Esophagus squamous epithelium (tissue), 5 donors: ENCODE measurements at regions not wholly inside any gene's neighbourhood (a gene's known extent, or its start where the extent isn't known, plus 50 kb on each side); places are given as distances from the start of the nearest gene placed in this dataset.

Experiments used
- DNase-seq: peaks from one replicate; lab custom pipeline; 2025; lab: John Stamatoyannopoulos, UW
- H3K27ac ChIP-seq, 4 donors: fragments of 200-600 bp; sonication (generic); one replicate each; pipeline ENCODE4 v1.5.1; 2016 to 2019; ENCODE audit warnings: mild to moderate bottlenecking in 1 of 4
- H3K27me3 ChIP-seq, 4 donors: fragments of 200-600 bp; sonication (generic); 1 replicate in 3 of 4; 2 replicates in 1 of 4; pipeline versions ENCODE4 v1.5.1 to v1.6.0; 2017 to 2021; ENCODE audit warnings: antibody characterized with exemption in 1 of 4
- H3K36me3 ChIP-seq, 3 donors: fragments of 200-600 bp; sonication (generic); one replicate each; pipeline ENCODE4 v1.5.1; 2016 to 2019
- H3K4me1 ChIP-seq, 3 donors: fragments of 200-600 bp; sonication (generic); one replicate each; pipeline ENCODE4 v1.5.1; 2017 to 2019
- H3K4me3 ChIP-seq, 4 donors: fragments of 200-600 bp; sonication (generic); 1 replicate in 3 of 4; 2 replicates in 1 of 4; pipeline ENCODE4 v1.5.1; 2016 to 2019; ENCODE audit warnings: mild to moderate bottlenecking in 2 of 4, moderate library complexity in 1 of 4
- H3K9me3 ChIP-seq, 3 donors: fragments of 200-600 bp; sonication (generic); one replicate each; pipeline ENCODE4 v1.5.1; 2016 to 2019
- POLR2A ChIP-seq, 4 donors: fragments of 450-650 bp; IDR thresholded peaks; one replicate each; pipeline ENCODE4 v1.6.1; 2017; ENCODE audit warnings: antibody characterized with exemption in 4 of 4, mild to moderate bottlenecking in 4 of 4, moderate library complexity in 3 of 4
- WGBS, 2 donors: methylation state at CpG; one replicate each; pipeline ENCODE4 v1.1.5; 2018; 5-methylcytosine and 5-hydroxymethylcytosine counted together
- intact Hi-C: fragments of 100-400 bp; cut with DNase I; formaldehyde crosslinking; loops from one replicate; pipeline ENCODE4 v1.15.0; 2022
- TF ChIP-seq, protein P1 (sequence below), 6 experiments: fragments of 450-650 bp in 4 of 6; fragments of 200-600 bp in 2 of 6; sonication (generic) in 2 of 6; IDR thresholded peaks; one replicate each; pipeline ENCODE4 v1.5.1; 2016 to 2019; ENCODE audit warnings: antibody characterized with exemption in 6 of 6, mild to moderate bottlenecking in 4 of 6, moderate library complexity in 4 of 6
- donor health status: DM: yes; HTN: yes; CAD: no.

DNA sequence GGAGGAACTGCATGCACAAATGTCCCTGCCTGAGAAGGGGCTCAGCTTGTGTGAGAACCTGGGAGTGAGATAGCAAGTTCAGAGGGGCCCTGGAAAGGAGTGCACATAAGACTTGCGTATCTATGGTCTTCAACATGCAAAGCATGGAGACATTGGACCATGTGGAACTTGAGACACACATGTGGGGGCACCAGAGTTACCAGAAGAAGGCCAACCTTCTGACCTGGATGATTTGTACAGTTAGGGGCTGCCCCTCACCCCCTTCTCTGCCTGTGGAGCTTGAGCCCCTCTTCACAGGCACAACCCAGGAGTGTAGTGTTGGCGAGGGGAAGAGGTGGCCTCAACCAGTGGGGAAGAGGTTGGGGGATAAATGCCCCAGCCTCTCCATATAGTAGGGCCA, 165.0 kb upstream of the ARL4C start:
- Histone ChIP-seq H3K4me1 (no peaks in the 10 kb centered on the region), H3K9me3 (peaks cover 0 to 7% (median 0%) of the 10 kb centered on the region in 3 donors), H3K36me3 (no peaks in the 10 kb centered on the region), H3K27ac (no peak overlapping the region), H3K4me3 (no peak overlapping the region), H3K27me3 (peaks cover 0 to 3% (median 0%) of the 10 kb centered on the region in 4 donors)
- no peak for TF ChIP-seq POLR2A (IDR thresholded peaks at IDR 0.05)
- TF ChIP-seq, protein P1, sequence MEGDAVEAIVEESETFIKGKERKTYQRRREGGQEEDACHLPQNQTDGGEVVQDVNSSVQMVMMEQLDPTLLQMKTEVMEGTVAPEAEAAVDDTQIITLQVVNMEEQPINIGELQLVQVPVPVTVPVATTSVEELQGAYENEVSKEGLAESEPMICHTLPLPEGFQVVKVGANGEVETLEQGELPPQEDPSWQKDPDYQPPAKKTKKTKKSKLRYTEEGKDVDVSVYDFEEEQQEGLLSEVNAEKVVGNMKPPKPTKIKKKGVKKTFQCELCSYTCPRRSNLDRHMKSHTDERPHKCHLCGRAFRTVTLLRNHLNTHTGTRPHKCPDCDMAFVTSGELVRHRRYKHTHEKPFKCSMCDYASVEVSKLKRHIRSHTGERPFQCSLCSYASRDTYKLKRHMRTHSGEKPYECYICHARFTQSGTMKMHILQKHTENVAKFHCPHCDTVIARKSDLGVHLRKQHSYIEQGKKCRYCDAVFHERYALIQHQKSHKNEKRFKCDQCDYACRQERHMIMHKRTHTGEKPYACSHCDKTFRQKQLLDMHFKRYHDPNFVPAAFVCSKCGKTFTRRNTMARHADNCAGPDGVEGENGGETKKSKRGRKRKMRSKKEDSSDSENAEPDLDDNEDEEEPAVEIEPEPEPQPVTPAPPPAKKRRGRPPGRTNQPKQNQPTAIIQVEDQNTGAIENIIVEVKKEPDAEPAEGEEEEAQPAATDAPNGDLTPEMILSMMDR (IDR thresholded peaks at IDR 0.05): no peak
- intact Hi-C loops: no loop called here
- WGBS, 2 donors: 43 to 46% methylated on average over 2 of the region's 2 CpGs
- DNase-seq: no peak

DNA sequence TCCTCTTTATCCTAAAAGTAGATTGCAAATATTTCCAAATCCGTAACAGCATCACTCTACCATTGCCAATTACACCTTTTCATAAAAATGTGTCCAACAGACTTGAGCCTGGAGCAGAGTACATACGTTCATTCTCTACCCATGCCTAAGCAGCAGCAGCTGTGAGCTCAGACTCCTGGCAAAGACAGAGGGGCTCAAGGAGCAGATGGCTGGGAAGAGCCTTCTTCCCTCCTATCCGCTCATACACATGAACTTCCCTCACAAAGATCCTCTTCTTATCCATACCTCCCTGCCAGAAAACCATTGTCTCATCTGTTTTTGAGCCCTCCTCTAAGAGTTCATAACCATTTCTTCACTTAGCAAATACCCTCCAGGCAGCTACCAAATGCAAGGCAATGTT, 164.3 kb upstream of the ARL4C start:
- Histone ChIP-seq H3K4me3 (no peak overlapping the region), H3K27ac (no peak overlapping the region), H3K36me3 (no peaks in the 10 kb centered on the region), H3K4me1 (no peaks in the 10 kb centered on the region), H3K27me3 (no peaks in the 10 kb centered on the region), H3K9me3 (peaks cover 0 to 7% (median 0%) of the 10 kb centered on the region in 3 donors)
- TF ChIP-seq POLR2A (IDR thresholded peaks at IDR 0.05): no peak
- TF ChIP-seq, protein P1 (IDR thresholded peaks at IDR 0.05): no peak
- no peak for DNase-seq
- intact Hi-C loops: no loop called here
- 45 to 57% methylated on average over 3 of the region's 3 CpGs for WGBS, 2 donors

DNA sequence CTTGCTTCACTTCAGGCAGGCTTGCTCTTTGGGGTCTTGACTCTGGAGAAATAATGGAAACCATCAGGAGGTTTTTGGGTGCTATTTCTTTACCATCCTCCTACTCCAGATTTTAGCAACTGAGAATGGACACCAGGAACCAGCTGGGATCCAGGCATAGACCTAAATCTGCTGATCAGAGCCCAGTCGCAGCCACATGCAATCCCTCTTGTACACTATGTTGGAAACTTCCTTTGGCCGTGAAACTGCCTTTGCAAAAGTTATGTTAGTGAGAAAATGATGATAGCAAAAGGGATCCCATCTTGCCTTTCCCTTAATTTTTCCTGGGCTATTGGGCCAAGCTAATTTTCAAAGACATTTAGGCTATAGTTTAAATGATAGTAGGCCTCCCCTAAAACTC, 158.8 kb upstream of the ARL4C start:
- Histone ChIP-seq H3K27ac (no peak overlapping the region), H3K4me1 (no peaks in the 10 kb centered on the region), H3K27me3 (peaks cover 0 to 33% (median 0%) of the 10 kb centered on the region in 4 donors), H3K36me3 (no peaks in the 10 kb centered on the region), H3K4me3 (no peak overlapping the region), H3K9me3 (peaks cover 0 to 7% (median 0%) of the 10 kb centered on the region in 3 donors)
- intact Hi-C loops: no loop called here
- DNase-seq: no peak
- TF ChIP-seq POLR2A (IDR thresholded peaks at IDR 0.05): no peak
- TF ChIP-seq, protein P1 (IDR thresholded peaks at IDR 0.05): no peak
- WGBS, 2 donors: 69 to 92% methylated on average over 2 of the region's 2 CpGs

DNA sequence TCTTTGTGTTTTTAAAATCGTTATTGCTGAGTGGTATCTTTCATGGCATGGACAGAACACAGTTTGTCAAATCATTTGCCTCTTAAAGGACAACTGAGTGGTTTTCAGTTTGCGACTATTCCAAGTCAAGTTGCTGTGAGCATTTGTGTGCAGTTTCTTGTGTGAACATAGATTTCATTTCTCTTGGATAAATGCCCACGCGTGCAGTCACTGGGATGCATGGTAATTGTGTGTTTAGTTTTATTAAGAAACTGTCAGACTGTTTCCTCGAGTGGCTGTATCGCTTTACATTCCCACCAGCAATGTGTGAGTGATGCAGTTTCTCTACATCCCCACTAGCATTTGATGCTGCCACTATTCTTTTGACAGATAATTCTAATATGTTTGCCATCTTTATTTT, 154.0 kb upstream of the ARL4C start:
- TF ChIP-seq, protein P1 (IDR thresholded peaks at IDR 0.05): no peak
- no peak for TF ChIP-seq POLR2A (IDR thresholded peaks at IDR 0.05)
- intact Hi-C loops: no loop called here
- Histone ChIP-seq H3K9me3 (no peaks in the 10 kb centered on the region), H3K27me3 (peaks cover 0 to 31% (median 0%) of the 10 kb centered on the region in 4 donors), H3K27ac (no peak overlapping the region), H3K36me3 (no peaks in the 10 kb centered on the region), H3K4me3 (no peak overlapping the region), H3K4me1 (no peaks in the 10 kb centered on the region)
- DNase-seq: no peak
- 82 to 84% methylated on average over 6 of the region's 6 CpGs for WGBS, 2 donors

DNA sequence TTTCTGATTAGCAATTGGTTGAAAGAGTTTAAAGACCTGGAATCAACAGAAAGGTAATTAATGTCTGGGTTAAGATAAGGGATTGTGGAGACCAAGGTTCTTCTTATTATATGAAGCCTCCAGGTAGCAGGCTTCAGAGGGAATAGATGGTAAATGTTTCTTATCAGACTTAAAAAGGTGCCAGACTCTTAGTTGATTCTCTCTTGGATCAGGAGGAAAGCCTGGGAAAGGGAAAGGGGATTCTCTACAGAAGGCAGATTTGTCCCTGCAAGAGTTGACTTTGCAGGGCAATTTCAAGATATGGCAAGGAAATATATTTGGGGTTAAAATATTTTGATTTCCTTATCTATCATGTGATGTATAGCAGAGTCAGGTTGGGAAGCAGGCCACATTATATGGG, 153.1 kb upstream of the ARL4C start:
- Histone ChIP-seq H3K27me3 (peaks cover 0 to 29% (median 0%) of the 10 kb centered on the region in 4 donors), H3K9me3 (no peaks in the 10 kb centered on the region), H3K27ac (no peak overlapping the region), H3K36me3 (no peaks in the 10 kb centered on the region), H3K4me3 (no peak overlapping the region), H3K4me1 (no peaks in the 10 kb centered on the region)
- TF ChIP-seq POLR2A (IDR thresholded peaks at IDR 0.05): no peak
- TF ChIP-seq, protein P1 (IDR thresholded peaks at IDR 0.05): no peak
- DNase-seq: no peak
- intact Hi-C loops: no loop called here
